BJ (cell line): ENCODE measurements at regions not wholly inside any gene's neighbourhood (a gene's known extent, or its start where the extent isn't known, plus 50 kb on each side); places are given as distances from the start of the nearest gene placed in this dataset.
"Not testable (repeated sequence)": the region's sequence is repeated elsewhere in the genome, so short reads cannot be mapped to it uniquely, and the experiment has no call there.

Source experiments
- CTCF ChIA-PET: fragments of 350-600 bp; formaldehyde crosslinking; extraction: SDS; loops from one replicate; lab custom pipeline; 2021; ENCODE audit warnings: antibody characterized with exemption, inconsistent platforms; lab: Yijun Ruan, JAX
- POLR2A ChIA-PET: fragments of 300-600 bp; sonication (Branson Sonifier 250); formaldehyde crosslinking; extraction: SDS; loops from one replicate; lab custom pipeline; 2021; ENCODE audit warnings: antibody characterized with exemption; lab: Charles Lee
- DNase-seq: peaks from one replicate; pipeline ENCODE4 v3.0.0-alpha.2; 2011; ENCODE audit warnings: low read depth
- H3K27me3 ChIP-seq: 2 replicates; pipeline ENCODE4 v1.6.0; 2011; ENCODE audit warnings: low read length; ENCODE audit not compliant: control insufficient read depth, insufficient read depth
- H3K36me3 ChIP-seq: 2 replicates; pipeline ENCODE4 v1.5.1; 2011; ENCODE audit warnings: low read length; ENCODE audit not compliant: control insufficient read depth, insufficient read depth
- H3K4me3 ChIP-seq: 2 replicates; pipeline ENCODE4 v1.5.1; 2011; ENCODE audit warnings: low read depth, mild to moderate bottlenecking, control low read depth, low read length
- CTCF ChIP-seq: IDR thresholded peaks from 2 replicates; pipeline ENCODE4 v1.5.1; 2011; ENCODE audit warnings: low read depth, mild to moderate bottlenecking, control low read depth, inconsistent platforms, low read length, moderate library complexity; ENCODE audit not compliant: insufficient read depth

GRCh38 chr4:177803151-177803550 is 360.9 kb upstream of the AGA start:
- ChIA-PET CTCF (no interaction called here), POLR2A (no interaction called here)
- no peaks in the 10 kb centered on the region for H3K36me3 ChIP-seq
- H3K4me3 ChIP-seq, result no peak overlapping the region
- DNase-seq, result no peak
- H3K27me3 ChIP-seq, result no peaks in the 10 kb centered on the region
- no peak for TF ChIP-seq CTCF

- no peaks in the 10 kb centered on the region for H3K36me3 ChIP-seq
- ChIA-PET POLR2A (no interaction called here), CTCF (no interaction called here)
- TF ChIP-seq CTCF, result no peak
- no peak for DNase-seq
- H3K27me3 ChIP-seq, result no peaks in the 10 kb centered on the region
- H3K4me3 ChIP-seq, result no peak overlapping the region
These were observed 367.6 kb upstream of the AGA start for GRCh38 chr4:177809791-177810190.

- no peaks in the 10 kb centered on the region for H3K36me3 ChIP-seq
- POLR2A ChIA-PET, result no interaction called here
- no peak overlapping the region for H3K4me3 ChIP-seq
- TF ChIP-seq CTCF, result no peak
- CTCF ChIA-PET, result no interaction called here
- no peaks in the 10 kb centered on the region for H3K27me3 ChIP-seq
- DNase-seq, result no peak
These were observed 368.0 kb upstream of the AGA start for GRCh38 chr4:177810220-177810619.

- H3K27me3 ChIP-seq, H3K4me3 ChIP-seq, CTCF ChIA-PET, DNase-seq, H3K36me3 ChIP-seq, POLR2A ChIA-PET: not testable (repeated sequence)
These were observed 376.2 kb upstream of the AGA start for GRCh38 chr4:177818392-177818791.

GRCh38 chr4:177826973-177827372 is 384.7 kb upstream of the AGA start:
- no peak for DNase-seq
- no peaks in the 10 kb centered on the region for H3K36me3 ChIP-seq
- ChIA-PET POLR2A (no interaction called here), CTCF (no interaction called here)
- TF ChIP-seq CTCF, result no peak
- no peaks in the 10 kb centered on the region for H3K27me3 ChIP-seq
- no peak overlapping the region for H3K4me3 ChIP-seq

- TF ChIP-seq CTCF, result no peak
- Histone ChIP-seq H3K36me3 (no peaks in the 10 kb centered on the region), H3K27me3 (no peaks in the 10 kb centered on the region), H3K4me3 (no peak overlapping the region)
- ChIA-PET POLR2A (no interaction called here), CTCF (no interaction called here)
- DNase-seq, result no peak
These were observed 399.0 kb upstream of the AGA start for GRCh38 chr4:177841258-177841657.
